Left renal cortex interstitium (tissue), 4 donors: ENCODE measurements at regions not wholly inside any gene's neighbourhood (a gene's known extent, or its start where the extent isn't known, plus 50 kb on each side); places are given as distances from the start of the nearest gene placed in this dataset.

ENCODE experiments used
- DNase-seq, 4 donors: peaks; one replicate each; pipeline ENCODE4 v3.0.0-alpha.2; 2013; ENCODE audit warnings: low read depth in 4 of 4, low spot score in 2 of 4, missing footprints in 1 of 4

DNA sequence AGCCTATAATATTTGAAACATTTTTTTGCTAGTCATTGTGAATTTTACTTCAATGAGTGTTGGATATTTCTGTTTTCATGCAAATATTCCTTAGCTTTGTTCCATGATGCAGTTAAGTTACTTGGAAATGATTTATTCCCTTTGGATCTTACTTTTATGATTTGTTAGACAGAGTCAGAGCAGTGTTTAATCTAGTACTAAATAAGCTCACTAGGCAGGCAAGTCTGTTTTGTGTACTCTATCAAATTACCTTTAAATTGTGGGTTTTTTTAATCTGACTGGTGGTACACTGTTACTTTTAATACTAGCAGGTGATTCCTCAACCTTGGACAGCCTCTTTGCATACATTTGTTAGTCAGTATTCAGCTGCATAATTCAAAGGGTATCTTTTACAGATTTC lies 173.3 kb upstream of the MBNL1 start:
- no peak for DNase-seq

DNA sequence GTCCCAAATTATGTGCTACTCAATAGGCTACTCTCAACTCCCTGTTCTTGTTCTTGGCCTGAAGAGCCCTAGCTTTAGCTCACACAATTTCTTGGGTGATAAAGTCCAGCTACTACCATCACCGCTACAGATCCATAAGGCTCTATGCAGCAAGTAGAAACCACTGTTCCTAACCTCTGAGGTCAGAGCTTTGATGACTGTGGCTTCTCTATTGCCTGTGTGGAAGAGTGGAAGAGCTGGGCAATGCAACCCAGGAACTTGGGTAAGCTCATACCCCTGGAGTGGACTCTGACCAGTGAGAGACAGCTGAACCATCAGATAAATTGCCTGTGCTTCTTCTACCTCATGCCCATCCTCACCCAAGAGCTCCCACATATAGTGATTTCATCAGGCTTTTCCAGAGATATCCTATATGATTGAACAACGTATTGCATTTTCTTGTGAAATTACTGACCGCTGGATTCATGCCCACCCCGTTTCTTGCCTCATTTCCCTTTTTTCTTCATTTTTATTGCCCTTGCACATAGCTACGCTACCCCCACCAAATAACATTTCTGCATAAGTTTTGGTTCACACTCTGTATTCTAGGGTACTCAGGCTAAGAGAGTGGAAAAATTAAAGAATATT lies 172.3 kb upstream of the MBNL1 start:
- no peak for DNase-seq

DNA sequence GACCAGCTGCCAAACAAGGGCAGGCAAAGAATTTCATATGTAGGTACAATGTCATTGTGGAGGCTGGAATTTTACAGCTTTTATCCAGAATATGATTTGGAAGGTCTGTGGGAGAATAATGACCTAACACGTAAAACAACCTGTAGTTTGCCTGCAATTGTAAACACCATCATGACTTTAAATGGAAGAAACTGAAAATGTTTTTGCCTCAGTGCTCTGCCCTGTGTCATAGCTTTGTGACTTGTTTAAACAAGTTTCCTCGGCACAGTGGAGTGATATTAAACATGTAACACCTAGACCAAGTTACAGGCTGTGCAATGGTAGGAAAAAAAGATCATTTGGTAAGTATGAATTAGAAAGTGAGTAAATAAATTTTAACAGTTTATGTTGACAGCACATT lies 171.6 kb upstream of the MBNL1 start:
- DNase-seq: no peak

DNA sequence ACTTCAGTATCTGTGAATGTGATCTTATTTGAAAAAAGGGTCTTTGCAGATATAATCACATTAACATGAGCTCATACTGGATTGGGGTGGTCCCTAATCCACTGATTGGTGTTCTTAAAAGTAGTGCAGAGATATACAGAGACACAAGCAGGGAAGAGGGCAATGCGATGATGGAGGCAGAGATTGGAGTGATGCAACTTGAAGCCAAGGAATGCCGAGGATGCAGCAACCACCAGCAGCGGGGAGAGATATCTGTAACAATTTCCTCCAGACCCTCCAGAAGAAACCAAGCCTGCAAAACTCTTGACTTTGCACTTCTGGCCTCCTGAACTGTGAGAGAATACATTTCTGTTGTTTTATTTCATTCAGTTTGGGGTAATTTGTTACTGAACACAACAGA lies 171.0 kb upstream of the MBNL1 start:
- DNase-seq: no peak

DNA sequence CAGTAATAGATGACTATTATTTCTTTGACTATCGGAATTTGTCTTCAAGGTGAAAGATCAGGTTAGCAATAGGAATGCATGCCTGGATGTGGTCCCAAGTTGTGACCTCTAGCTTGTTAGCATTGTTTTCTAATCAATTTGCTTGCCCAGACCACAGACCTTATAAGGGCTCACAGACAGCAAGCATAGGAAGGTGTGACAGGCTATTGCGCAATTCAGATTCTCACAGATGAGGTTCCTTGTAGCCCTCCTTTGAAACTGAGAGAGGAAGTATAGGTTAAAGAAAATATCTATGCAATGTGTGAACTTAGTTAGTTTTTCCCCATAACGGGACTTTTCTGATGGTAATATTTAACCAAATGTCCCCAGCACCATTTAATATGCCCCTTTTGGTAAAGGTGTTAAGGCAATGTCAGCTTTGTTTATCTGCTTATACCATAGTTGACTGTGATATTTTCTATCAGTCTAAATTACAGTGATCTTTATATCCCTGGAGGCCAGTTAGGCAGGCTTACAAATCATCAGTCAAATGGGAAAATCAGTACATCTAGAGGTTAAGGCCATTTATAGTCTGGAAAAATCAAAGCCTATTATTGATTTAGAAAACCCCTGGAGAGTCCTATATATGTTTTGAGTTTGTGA lies 168.1 kb upstream of the MBNL1 start:
- no peak for DNase-seq

DNA sequence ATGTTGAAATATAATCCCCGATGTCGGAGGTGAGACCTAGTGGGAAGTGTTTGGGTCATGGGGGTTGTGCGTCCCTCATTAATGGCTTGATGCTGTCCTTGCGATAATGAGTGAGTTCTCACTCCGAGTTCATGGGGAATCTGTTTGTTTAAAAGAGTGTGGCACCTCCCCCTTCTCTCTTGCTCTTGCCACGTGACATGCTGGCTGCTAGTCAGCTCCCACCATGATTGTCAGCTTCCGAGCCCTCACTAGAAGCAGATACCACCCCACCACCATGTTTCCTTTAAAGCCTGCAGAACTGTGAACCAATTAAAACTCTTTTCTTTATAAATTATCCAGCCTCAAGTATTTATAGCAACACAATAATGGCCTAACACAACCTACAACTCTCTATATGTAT lies 166.3 kb upstream of the MBNL1 start:
- DNase-seq: no peak

DNA sequence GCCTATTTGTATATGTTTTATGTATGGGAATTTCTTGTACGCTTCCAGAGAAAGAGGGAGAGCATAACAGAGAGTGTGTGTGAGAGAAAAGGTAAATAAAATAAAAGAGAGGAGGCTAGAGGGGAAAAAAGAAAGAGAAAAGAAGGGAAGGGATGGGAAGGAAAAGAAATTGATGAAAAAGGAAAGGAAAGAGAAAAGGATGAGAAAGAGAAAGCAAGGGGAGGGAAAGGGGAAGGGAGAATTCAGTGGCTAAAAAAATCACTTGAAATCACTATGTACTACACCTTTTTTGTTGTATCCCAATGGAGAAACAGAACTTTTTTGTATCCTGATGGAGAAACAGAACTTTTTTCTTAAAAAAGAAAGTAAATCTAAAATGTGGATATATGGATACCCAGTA lies 165.5 kb upstream of the MBNL1 start:
- no peak for DNase-seq

DNA sequence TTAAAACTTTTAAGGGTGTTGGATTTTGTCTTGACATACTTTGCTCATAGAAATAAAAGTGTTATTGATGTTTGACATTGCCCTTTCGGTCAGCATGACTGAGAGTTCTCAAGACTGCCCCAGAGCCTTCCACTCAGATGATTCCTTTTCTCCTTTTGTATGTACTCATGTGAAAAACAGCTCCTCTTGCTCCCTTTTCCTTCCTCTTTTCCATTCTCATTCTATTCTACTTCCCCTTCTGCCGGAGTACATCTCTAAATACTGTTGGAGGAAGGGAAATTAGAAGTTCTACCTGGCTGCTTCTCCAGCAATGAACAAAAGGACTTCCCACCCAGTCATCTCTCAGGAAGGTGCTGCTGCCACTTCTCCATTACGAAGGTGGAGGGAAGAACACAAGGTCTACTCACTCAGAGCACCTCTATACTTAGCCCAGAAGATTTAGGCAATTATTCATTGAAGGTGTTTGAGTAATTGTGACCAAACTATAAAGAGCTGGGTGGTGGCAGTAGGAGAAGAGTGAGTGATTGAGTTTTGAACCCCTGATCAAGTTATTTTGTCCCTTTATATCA lies 163.8 kb upstream of the MBNL1 start:
- DNase-seq: no peak

DNA sequence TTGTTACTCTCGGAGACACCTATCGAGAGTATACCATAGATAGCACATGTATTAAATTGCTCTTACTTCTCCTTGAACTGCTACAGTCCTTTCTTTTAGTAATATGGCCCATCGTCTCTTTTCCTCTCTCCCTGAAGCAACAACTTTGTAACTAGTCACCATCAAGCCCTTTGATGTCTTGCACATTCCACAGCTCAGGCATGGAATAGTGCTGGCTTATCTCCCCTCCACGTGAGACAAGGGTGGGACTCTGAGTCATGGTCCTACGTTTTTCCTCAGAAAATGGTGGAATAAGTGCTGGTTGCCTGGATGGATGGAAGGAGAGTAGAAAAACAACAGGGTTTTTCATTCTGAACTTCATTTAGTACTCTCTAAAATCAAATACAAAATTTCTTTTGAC lies 163.3 kb upstream of the MBNL1 start:
- no peak for DNase-seq

DNA sequence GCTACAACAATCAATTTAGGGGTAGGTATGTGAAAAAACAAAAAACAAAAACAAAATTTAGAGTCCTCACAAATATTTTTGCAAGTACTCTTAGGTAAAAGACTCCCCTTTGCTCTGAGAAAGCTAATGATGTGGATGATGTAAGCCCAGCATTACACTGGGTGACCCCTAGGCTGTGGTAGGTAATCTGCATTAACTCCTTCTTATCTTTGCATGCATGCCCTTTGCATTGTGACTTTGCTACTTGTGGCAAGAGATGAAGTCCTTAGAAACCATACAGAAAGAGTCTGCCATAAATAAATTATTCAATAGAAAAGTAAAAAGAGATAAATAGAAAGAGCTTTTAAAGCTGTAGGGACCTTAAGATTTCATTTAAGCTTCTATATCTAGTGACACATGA lies 159.7 kb upstream of the MBNL1 start:
- DNase-seq: no peak

DNA sequence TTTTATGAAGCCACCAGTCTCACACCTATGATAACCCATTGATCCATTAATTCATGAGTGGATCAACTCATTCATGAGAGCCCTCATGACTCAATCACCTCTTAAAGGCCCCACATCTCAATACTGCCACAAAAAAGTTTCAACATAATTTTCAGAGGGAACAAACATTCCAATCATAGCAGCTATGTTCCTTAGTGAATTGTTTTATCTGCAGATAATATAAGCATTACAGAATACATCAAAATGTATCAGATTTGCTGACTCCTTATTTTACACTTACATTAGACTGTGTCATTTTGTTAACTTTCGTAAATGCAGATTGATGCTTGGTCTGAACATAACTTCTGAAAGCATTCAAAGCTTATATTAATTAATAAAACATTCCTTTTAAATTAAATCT lies 155.3 kb upstream of the MBNL1 start:
- no peak for DNase-seq

DNA sequence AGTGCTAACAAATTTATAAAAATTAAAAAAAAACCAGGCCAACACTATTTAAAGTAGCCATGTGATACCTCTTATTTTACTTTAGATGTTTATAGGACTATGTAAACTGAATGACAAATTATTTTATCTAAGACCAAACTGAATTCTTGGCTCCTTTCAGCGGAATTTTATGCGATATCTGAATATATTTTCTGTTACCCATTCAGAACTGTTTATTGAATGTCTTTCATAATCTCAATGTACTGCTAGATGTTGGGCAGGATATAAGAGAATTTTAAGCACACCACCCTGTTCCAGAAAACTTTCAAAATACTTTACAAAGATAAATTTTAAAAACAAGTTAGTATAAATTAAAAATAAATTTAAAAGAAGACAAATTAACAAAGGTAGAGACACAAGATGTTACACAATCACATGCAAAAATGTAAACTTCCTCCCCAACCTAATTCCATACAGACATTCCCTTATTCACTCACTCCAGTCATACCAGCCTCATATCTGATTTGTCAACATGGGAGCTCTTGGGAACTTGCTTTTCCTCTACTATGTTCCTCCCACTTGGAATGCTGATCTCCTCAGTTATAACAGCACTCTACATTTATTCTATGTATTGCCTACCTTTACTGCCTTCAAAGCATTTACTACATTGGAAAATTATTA lies 154.6 kb upstream of the MBNL1 start:
- DNase-seq: no peak

DNA sequence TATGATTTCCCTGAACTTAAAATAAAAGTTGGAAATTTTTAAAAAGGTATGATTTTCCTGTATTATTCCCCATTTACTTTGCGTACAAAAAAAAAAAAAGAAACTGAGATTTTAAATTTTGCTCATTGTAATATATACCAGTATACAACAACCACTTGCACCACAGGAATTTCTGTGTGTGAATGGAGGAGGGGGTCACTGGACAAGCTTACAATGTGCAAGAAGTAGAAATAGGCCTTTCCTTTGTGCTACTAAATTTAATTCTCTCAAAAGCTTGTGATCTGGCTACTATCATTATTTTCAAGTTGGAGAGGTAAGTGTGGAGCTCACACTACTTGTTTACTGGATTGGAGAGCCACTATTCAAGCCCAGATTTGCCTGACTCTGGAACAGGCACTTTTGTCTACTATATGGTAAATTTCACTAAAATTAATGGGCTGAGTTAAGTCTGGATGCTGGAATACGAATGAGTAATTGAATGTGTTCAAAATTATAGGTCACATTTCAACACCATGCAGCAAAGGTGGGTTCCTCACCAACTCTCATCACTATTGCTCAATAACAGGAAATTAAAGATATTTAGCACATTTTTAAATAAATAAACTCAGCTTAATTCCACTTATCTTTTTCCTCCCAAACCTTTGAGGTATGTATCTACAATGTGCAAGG lies 148.0 kb upstream of the MBNL1 start:
- no peak for DNase-seq

DNA sequence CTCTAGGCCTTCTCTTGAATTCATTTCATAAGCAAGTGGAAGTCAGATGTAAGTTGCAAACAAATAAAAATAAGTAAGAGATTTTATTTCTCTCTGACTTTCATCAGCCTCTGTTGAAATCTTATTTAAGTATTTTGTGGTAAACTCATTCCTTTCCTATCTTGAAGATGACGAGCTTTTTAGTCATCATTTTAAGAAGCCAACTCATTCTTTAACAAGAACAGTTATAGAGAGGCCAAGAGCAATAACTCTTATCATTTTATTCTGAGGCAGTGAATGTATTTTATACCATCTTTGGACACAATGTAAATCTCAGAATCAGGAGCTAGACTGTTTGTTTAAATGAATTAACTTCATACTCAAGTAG lies 147.5 kb upstream of the MBNL1 start:
- DNase-seq: no peak

DNA sequence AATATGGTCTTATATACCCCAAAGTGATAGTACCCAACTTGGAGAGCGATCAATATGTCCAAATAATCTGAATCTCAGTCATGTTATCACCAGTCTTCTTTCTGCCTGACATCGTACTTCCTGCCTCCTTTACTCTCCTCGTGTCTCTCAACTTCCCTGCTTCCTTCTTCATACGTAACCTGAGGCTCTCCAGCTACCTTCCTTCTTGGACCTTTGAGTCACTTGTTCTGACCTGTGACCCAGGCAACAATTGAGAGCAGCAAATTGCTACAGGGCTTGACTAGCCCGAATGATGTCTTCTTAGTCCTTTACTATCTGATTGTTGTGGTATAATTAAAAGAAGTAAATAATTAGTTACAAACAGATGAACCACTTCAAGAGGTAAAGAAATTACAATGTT lies 145.9 kb upstream of the MBNL1 start:
- DNase-seq: no peak

DNA sequence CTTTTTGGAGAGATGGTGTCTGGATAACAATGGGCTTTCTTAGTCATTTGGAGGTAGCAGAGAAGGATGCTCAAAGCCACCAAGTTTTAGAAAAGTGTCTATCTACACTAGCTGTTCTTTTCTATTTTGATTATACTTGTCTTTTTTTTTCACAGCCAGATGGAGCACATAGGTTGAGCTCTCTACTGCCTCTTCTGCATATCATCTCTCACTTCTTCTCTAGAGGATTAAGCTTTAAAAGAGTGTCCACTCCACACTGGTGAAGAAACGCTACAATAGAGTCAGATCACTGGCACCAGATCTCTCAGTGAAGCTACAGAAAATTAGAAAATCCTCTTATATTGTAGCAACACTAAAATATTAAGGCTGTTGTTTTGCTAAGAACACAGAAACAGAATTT lies 145.3 kb upstream of the MBNL1 start:
- DNase-seq: no peak

DNA sequence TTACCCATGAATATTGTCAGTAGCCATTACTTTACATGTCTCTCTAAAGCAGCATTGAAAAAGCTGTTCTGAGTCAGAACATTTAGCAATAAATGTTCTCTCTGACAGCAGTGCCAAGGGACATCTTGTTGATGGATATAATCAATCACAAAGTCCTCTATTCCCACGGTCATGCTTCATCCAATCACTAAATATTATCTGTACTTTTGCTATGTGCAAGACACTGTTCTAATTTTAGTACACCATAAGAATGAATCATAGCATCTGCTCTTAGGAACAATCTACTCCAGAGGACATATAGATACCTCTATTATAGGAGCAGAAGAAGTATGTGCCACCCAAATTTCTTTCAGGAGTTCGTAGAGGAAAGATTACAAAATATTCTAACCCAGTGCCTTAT lies 142.5 kb upstream of the MBNL1 start:
- DNase-seq: no peak

DNA sequence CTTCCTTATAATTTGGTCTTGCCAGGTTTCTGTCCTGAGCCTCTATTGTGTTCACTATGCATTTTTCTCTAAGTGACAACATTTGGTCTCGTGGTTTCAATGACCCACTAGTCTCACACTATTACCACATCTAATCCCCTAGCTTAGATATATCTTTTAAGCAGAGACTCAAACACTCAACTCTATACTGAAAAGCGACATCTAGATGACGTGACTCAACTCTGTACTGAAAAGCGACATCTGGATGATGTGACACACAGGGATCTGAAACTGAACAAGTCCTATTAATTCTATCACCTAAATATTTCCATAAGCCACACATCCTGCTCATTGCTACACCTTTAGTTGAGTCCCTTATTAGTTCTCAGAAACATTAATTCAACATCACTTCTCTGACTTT lies 141.7 kb upstream of the MBNL1 start:
- no peak for DNase-seq

DNA sequence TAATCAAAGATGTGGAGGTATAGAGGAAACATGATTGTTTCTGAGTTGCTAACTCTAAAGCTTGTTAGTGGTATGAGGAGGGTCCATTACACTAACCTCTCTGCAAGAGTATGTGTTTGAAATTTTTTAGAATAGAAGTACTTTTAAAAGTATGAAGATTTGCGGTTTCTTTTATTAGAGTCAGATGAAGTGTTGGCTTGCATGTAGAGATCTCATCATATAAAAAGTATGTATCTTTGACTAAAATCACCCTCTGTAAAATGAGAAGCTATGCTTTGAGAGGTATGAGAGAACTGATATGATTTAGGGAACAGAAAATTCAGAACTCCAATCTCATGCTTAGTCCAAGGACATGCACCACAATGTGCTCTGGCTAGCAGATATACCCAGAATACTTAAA lies 140.4 kb upstream of the MBNL1 start:
- no peak for DNase-seq

DNA sequence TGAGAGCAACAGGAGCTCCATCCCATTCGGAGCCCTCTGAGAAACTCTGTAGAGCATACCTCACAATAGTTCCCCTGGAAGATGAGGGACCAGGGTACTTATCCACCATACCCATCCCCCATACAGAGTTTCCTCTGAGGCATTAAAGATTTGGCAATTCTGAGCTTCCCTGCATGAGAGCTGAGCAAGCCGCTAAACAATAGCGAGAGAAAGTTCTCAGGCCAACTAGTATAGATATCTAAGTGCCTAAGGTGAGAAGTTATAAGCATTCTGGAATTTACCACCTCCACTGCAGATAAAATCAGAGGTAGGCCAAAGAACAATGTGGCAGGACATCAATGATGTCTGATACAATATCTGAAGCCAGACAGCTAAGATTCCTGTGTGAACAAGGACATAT lies 129.1 kb upstream of the MBNL1 start:
- DNase-seq: no peak

DNA sequence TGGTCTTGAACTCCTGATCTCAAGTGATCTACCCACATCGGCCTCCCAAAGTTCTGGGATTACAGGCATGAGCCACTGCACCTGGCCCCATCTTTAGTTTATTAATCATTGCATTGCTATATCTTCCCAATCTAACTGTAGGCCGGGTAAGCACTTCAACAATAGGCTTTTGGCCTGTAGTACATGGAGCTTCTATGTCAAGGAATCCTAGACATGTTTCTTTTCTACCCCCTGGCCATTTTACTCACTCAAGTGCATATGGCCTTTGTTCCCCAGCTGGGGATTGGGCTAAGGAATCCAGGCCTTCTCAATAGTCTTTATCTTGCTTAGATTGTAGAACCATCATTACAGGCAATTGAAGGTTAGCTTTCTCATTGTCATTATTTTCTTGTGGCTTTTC lies 122.3 kb upstream of the MBNL1 start:
- no peak for DNase-seq

DNA sequence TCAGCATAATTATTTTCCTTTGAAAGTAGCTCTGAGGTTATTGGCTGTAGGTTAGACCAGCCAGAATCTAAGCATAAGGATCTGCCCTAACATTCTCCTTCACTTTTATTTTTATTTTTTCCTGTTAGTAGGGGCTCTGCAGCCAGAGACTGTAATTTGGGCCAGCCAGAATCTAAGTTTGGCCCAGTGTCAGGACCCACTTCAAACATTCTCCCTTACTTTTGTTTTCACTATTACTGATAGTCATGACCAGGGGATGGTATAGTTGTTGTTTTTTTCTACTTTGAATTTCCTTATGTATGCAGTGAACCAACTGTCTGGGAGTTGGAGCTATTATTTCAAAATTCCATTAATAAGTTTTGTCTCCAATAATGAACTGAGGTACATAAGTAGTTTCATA lies 121.0 kb upstream of the MBNL1 start:
- DNase-seq: no peak
